ENCODE measurements at regions not wholly inside any gene's neighbourhood (a gene's known extent, or its start where the extent isn't known, plus 50 kb on each side); places are given as distances from the start of the nearest gene placed in this dataset.

GRCh38 chr14:62253911-62254310 is 491.7 kb downstream of the SNAPC1 start:
- no peaks in the 10 kb centered on the region for H3K27me3 Mint-ChIP-seq
- CTCF ChIA-PET, result no interaction called here
- no peak overlapping the region for H3K27ac Mint-ChIP-seq
- DNase-seq, result no peak
- no peaks in the 10 kb centered on the region for H3K9me3 Mint-ChIP-seq
- H3K4me1 Mint-ChIP-seq, result no peaks in the 10 kb centered on the region
- no peaks in the 10 kb centered on the region for H3K36me3 Mint-ChIP-seq
- H3K4me3 Mint-ChIP-seq, result no peak overlapping the region

GRCh38 chr14:62269204-62269603 is 507.0 kb downstream of the SNAPC1 start:
- Mint-ChIP-seq H3K4me1 (no peaks in the 10 kb centered on the region), H3K27me3 (no peaks in the 10 kb centered on the region), H3K4me3 (no peak overlapping the region), H3K27ac (no peak overlapping the region), H3K36me3 (no peaks in the 10 kb centered on the region), H3K9me3 (no peaks in the 10 kb centered on the region)
- no peak for DNase-seq
- CTCF ChIA-PET, result no interaction called here

- Mint-ChIP-seq H3K27ac (no peak overlapping the region), H3K4me3 (no peak overlapping the region), H3K4me1 (no peaks in the 10 kb centered on the region), H3K36me3 (no peaks in the 10 kb centered on the region), H3K27me3 (no peaks in the 10 kb centered on the region), H3K9me3 (no peaks in the 10 kb centered on the region)
- no peak for DNase-seq
- CTCF ChIA-PET, result no interaction called here
Measured at GRCh38 chr14:62270236-62270635, 508.0 kb downstream of the SNAPC1 start.

- H3K27me3 Mint-ChIP-seq, result no peaks in the 10 kb centered on the region
- H3K36me3 Mint-ChIP-seq, result no peaks in the 10 kb centered on the region
- no peak for DNase-seq
- no peak overlapping the region for H3K27ac Mint-ChIP-seq
- CTCF ChIA-PET, result no interaction called here
- H3K4me3 Mint-ChIP-seq, result no peak overlapping the region
- no peaks in the 10 kb centered on the region for H3K9me3 Mint-ChIP-seq
- H3K4me1 Mint-ChIP-seq, result no peaks in the 10 kb centered on the region
Measured at GRCh38 chr14:62280366-62280765, 518.1 kb downstream of the SNAPC1 start.

- no peak overlapping the region for H3K27ac Mint-ChIP-seq
- H3K36me3 Mint-ChIP-seq, result no peaks in the 10 kb centered on the region
- H3K27me3 Mint-ChIP-seq, result no peaks in the 10 kb centered on the region
- no peaks in the 10 kb centered on the region for H3K4me1 Mint-ChIP-seq
- H3K9me3 Mint-ChIP-seq, result no peaks in the 10 kb centered on the region
- H3K4me3 Mint-ChIP-seq, result no peak overlapping the region
- CTCF ChIA-PET, result no interaction called here
- DNase-seq, result no peak
Measured at GRCh38 chr14:62283837-62284236, 521.6 kb downstream of the SNAPC1 start.

GRCh38 chr14:62289471-62289870 is 527.3 kb downstream of the SNAPC1 start:
- Mint-ChIP-seq H3K4me3 (no peak overlapping the region), H3K4me1 (no peaks in the 10 kb centered on the region), H3K27me3 (no peaks in the 10 kb centered on the region), H3K27ac (no peak overlapping the region), H3K9me3 (no peaks in the 10 kb centered on the region), H3K36me3 (no peaks in the 10 kb centered on the region)
- CTCF ChIA-PET, result no interaction called here
- no peak for DNase-seq

GRCh38 chr14:62301080-62301479 is 538.9 kb downstream of the SNAPC1 start:
- no peak overlapping the region for H3K4me3 Mint-ChIP-seq
- no peaks in the 10 kb centered on the region for H3K4me1 Mint-ChIP-seq
- no peak overlapping the region for H3K27ac Mint-ChIP-seq
- no peaks in the 10 kb centered on the region for H3K9me3 Mint-ChIP-seq
- CTCF ChIA-PET, result no interaction called here
- H3K27me3 Mint-ChIP-seq, result no peaks in the 10 kb centered on the region
- no peaks in the 10 kb centered on the region for H3K36me3 Mint-ChIP-seq
- no peak for DNase-seq

GRCh38 chr14:62301911-62302310 is 539.7 kb downstream of the SNAPC1 start:
- H3K4me3 Mint-ChIP-seq, result no peak overlapping the region
- CTCF ChIA-PET, result no interaction called here
- H3K9me3 Mint-ChIP-seq, result no peaks in the 10 kb centered on the region
- no peaks in the 10 kb centered on the region for H3K4me1 Mint-ChIP-seq
- H3K27ac Mint-ChIP-seq, result no peak overlapping the region
- no peaks in the 10 kb centered on the region for H3K36me3 Mint-ChIP-seq
- no peaks in the 10 kb centered on the region for H3K27me3 Mint-ChIP-seq
- DNase-seq, result no peak

- Mint-ChIP-seq H3K4me3 (no peak overlapping the region), H3K36me3 (no peaks in the 10 kb centered on the region), H3K4me1 (no peaks in the 10 kb centered on the region), H3K27me3 (no peaks in the 10 kb centered on the region), H3K27ac (no peak overlapping the region), H3K9me3 (no peaks in the 10 kb centered on the region)
- CTCF ChIA-PET, result no interaction called here
- DNase-seq, result no peak
Measured at GRCh38 chr14:62303437-62303836, 541.2 kb downstream of the SNAPC1 start.

- no peaks in the 10 kb centered on the region for H3K9me3 Mint-ChIP-seq
- H3K27me3 Mint-ChIP-seq, result no peaks in the 10 kb centered on the region
- H3K27ac Mint-ChIP-seq, result no peak overlapping the region
- H3K36me3 Mint-ChIP-seq, result no peaks in the 10 kb centered on the region
- no peaks in the 10 kb centered on the region for H3K4me1 Mint-ChIP-seq
- H3K4me3 Mint-ChIP-seq, result no peak overlapping the region
- CTCF ChIA-PET, result no interaction called here
- no peak for DNase-seq
Measured at GRCh38 chr14:62304257-62304656, 542.0 kb downstream of the SNAPC1 start.

- H3K4me3 Mint-ChIP-seq, result no peak overlapping the region
- H3K27me3 Mint-ChIP-seq, result no peaks in the 10 kb centered on the region
- no peaks in the 10 kb centered on the region for H3K4me1 Mint-ChIP-seq
- H3K27ac Mint-ChIP-seq, result no peak overlapping the region
- DNase-seq, result no peak
- H3K9me3 Mint-ChIP-seq, result no peaks in the 10 kb centered on the region
- no peaks in the 10 kb centered on the region for H3K36me3 Mint-ChIP-seq
- CTCF ChIA-PET, result no interaction called here
Measured at GRCh38 chr14:62307844-62308243, 545.6 kb downstream of the SNAPC1 start.

GRCh38 chr14:62308316-62308715 is 546.1 kb downstream of the SNAPC1 start:
- H3K27me3 Mint-ChIP-seq, result no peaks in the 10 kb centered on the region
- H3K9me3 Mint-ChIP-seq, result no peaks in the 10 kb centered on the region
- no peak overlapping the region for H3K4me3 Mint-ChIP-seq
- CTCF ChIA-PET, result no interaction called here
- H3K27ac Mint-ChIP-seq, result no peak overlapping the region
- H3K4me1 Mint-ChIP-seq, result no peaks in the 10 kb centered on the region
- DNase-seq, result no peak
- no peaks in the 10 kb centered on the region for H3K36me3 Mint-ChIP-seq

GRCh38 chr14:62308891-62309290 is 546.7 kb downstream of the SNAPC1 start:
- Mint-ChIP-seq H3K27me3 (no peaks in the 10 kb centered on the region), H3K9me3 (no peaks in the 10 kb centered on the region), H3K27ac (no peak overlapping the region), H3K4me1 (no peaks in the 10 kb centered on the region), H3K36me3 (no peaks in the 10 kb centered on the region), H3K4me3 (no peak overlapping the region)
- CTCF ChIA-PET, result no interaction called here
- DNase-seq, result no peak

GRCh38 chr14:62313212-62313611 is 551.0 kb downstream of the SNAPC1 start:
- Mint-ChIP-seq H3K4me3 (no peak overlapping the region), H3K4me1 (no peaks in the 10 kb centered on the region), H3K27me3 (no peaks in the 10 kb centered on the region), H3K36me3 (no peaks in the 10 kb centered on the region), H3K27ac (no peak overlapping the region), H3K9me3 (no peaks in the 10 kb centered on the region)
- CTCF ChIA-PET, result no interaction called here
- DNase-seq, result no peak

GRCh38 chr14:62314221-62314620 is 552.0 kb downstream of the SNAPC1 start:
- CTCF ChIA-PET, result no interaction called here
- H3K27me3 Mint-ChIP-seq, result no peaks in the 10 kb centered on the region
- H3K4me1 Mint-ChIP-seq, result no peaks in the 10 kb centered on the region
- H3K4me3 Mint-ChIP-seq, result no peak overlapping the region
- no peak overlapping the region for H3K27ac Mint-ChIP-seq
- H3K36me3 Mint-ChIP-seq, result no peaks in the 10 kb centered on the region
- no peak for DNase-seq
- H3K9me3 Mint-ChIP-seq, result no peaks in the 10 kb centered on the region

- DNase-seq, result no peak
- Mint-ChIP-seq H3K9me3 (no peaks in the 10 kb centered on the region), H3K27me3 (no peaks in the 10 kb centered on the region), H3K36me3 (no peaks in the 10 kb centered on the region), H3K4me1 (no peaks in the 10 kb centered on the region), H3K27ac (no peak overlapping the region), H3K4me3 (no peak overlapping the region)
- CTCF ChIA-PET, result no interaction called here
Measured at GRCh38 chr14:62314871-62315270, 552.7 kb downstream of the SNAPC1 start.
